GM23248 (cell line): ENCODE measurements at regions not wholly inside any gene's neighbourhood (a gene's known extent, or its start where the extent isn't known, plus 50 kb on each side); places are given as distances from the start of the nearest gene placed in this dataset.

ENCODE experiments used
- DNase-seq: peaks from one replicate; pipeline ENCODE4 v3.0.0-alpha.2; 2015
- H2AFZ ChIP-seq: fragments of 200-600 bp; sonication (generic); 2 replicates; pipeline ENCODE4 v1.6.1; 2016; ENCODE audit warnings: antibody characterized with exemption
- H3F3A ChIP-seq: fragments of 200-600 bp; sonication (generic); 2 replicates; pipeline ENCODE4 v1.6.1; 2016; ENCODE audit warnings: mild to moderate bottlenecking, antibody characterized with exemption, mixed run types; ENCODE audit not compliant: insufficient read depth
- H3K27ac ChIP-seq: fragments of 200-600 bp; sonication (generic); 2 replicates; pipeline ENCODE4 v1.5.1; 2016; ENCODE audit warnings: mild to moderate bottlenecking
- H3K27me3 ChIP-seq: fragments of 200-600 bp; sonication (generic); replicated peaks from 2 replicates; pipeline ENCODE4 v1.6.1; 2016; ENCODE audit warnings: mild to moderate bottlenecking; ENCODE audit not compliant: insufficient read depth
- H3K36me3 ChIP-seq: fragments of 200-600 bp; sonication (generic); 2 replicates; pipeline ENCODE4 v1.6.1; 2016; ENCODE audit warnings: low read depth, mild to moderate bottlenecking
- H3K4me1 ChIP-seq: fragments of 200-600 bp; sonication (generic); 2 replicates; pipeline ENCODE4 v1.6.1; 2016; ENCODE audit warnings: mild to moderate bottlenecking; ENCODE audit not compliant: insufficient read depth
- H3K4me2 ChIP-seq: fragments of 200-600 bp; sonication (generic); one replicate; pipeline ENCODE4 v1.6.1; 2016; ENCODE audit warnings: mild to moderate bottlenecking; ENCODE audit not compliant: unreplicated experiment
- H3K4me3 ChIP-seq: fragments of 200-600 bp; sonication (generic); 2 replicates; pipeline ENCODE4 v1.5.1; 2016; ENCODE audit warnings: mild to moderate bottlenecking
- H3K79me2 ChIP-seq: fragments of 200-600 bp; sonication (generic); 2 replicates; pipeline ENCODE4 v1.6.1; 2016; ENCODE audit warnings: mild to moderate bottlenecking; ENCODE audit not compliant: insufficient read depth
- H3K9ac ChIP-seq: fragments of 200-600 bp; sonication (generic); 2 replicates; pipeline ENCODE4 v1.6.1; 2016; ENCODE audit warnings: mild to moderate bottlenecking
- H3K9me2 ChIP-seq: fragments of 200-600 bp; sonication (generic); 2 replicates; pipeline ENCODE4 v1.6.1; 2016; ENCODE audit warnings: mixed run types, mild to moderate bottlenecking, moderate library complexity; ENCODE audit not compliant: insufficient read depth
- H3K9me3 ChIP-seq: fragments of 200-600 bp; sonication (generic); one replicate; pipeline ENCODE4 v1.6.1; 2017; ENCODE audit warnings: low read depth
- H4K20me1 ChIP-seq: fragments of 200-600 bp; sonication (generic); 2 replicates; pipeline ENCODE4 v1.6.0; 2016; ENCODE audit not compliant: insufficient read depth
- EZH2 ChIP-seq: fragments of 200-600 bp; sonication (generic); IDR thresholded peaks from 2 replicates; pipeline ENCODE4 v1.6.1; 2018; ENCODE audit warnings: antibody characterized with exemption, mild to moderate bottlenecking; ENCODE audit not compliant: insufficient read depth, poor library complexity, severe bottlenecking
- EZH2phosphoT487 ChIP-seq: fragments of 200-600 bp; sonication (generic); IDR thresholded peaks from 2 replicates; pipeline ENCODE4 v1.6.1; 2018; ENCODE audit warnings: antibody characterized with exemption, moderate library complexity, mild to moderate bottlenecking, low read depth; ENCODE audit not compliant: insufficient read depth
- WGBS, 2 experiments: methylation state at CpG; one replicate each; pipeline ENCODE4 v1.1.6; 2015 to 2017; ENCODE audit warnings: low lambda C conversion rate in 2 of 2, low coverage in 1 of 2; ENCODE audit errors: missing lambda C conversion rate in 2 of 2; 5-methylcytosine and 5-hydroxymethylcytosine counted together
- in situ Hi-C: fragments of 300-500 bp; cut with MboI; formaldehyde crosslinking; loops from 2 replicates; pipeline ENCODE4 v1.15.0; 2020

DNA sequence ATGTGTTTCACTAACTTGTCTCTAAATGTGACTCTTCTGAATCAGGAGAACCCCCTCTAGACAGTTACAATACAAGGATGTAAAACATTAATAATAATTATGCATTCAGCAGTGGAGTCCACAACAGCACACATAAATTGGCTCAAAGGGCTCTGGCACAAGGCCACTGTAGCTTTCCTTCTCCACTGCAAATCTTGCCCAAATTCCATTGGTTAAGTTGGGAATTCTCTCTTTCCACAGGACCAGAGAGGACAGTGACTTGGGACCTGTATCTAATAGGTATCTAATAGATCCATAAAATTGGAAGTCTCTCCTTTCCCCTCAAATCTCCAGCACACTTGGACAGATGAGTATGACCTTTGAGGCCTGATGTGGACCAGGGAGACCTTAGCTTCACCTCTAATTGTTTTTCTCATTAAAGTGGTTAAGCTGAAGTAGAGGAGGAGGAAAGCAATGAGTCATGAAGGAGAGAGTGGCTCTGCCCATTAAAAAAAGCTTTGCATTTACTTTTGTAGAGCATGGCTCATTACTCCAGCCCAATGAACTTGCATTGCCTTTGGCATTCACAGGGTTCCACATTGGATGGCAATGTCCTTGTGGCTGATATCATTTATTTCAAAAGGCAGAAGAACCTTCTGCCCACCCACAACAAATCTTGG, 72.3 kb upstream of the SH3RF1 start:
- Histone ChIP-seq H4K20me1 (no peaks in the 10 kb centered on the region), H3K4me3 (no peak overlapping the region), H3K27ac (no peak overlapping the region), H3K4me1 (peaks cover 51% of the 10 kb centered on the region), H3F3A (peaks cover 51% of the 10 kb centered on the region), H3K27me3 (no peaks in the 10 kb centered on the region), H2AFZ (no peak overlapping the region), H3K36me3 (no peaks in the 10 kb centered on the region), H3K79me2 (no peaks in the 10 kb centered on the region), H3K4me2 (peak overlapping the region; percentile 11), H3K9me2 (no peaks in the 10 kb centered on the region), H3K9me3 (no peaks in the 10 kb centered on the region), H3K9ac (no peak overlapping the region)
- in situ Hi-C loops, result no loop called here
- DNase-seq, result peak; percentile 63
- no peak for TF ChIP-seq EZH2
- no peak for TF ChIP-seq EZH2phosphoT487

DNA sequence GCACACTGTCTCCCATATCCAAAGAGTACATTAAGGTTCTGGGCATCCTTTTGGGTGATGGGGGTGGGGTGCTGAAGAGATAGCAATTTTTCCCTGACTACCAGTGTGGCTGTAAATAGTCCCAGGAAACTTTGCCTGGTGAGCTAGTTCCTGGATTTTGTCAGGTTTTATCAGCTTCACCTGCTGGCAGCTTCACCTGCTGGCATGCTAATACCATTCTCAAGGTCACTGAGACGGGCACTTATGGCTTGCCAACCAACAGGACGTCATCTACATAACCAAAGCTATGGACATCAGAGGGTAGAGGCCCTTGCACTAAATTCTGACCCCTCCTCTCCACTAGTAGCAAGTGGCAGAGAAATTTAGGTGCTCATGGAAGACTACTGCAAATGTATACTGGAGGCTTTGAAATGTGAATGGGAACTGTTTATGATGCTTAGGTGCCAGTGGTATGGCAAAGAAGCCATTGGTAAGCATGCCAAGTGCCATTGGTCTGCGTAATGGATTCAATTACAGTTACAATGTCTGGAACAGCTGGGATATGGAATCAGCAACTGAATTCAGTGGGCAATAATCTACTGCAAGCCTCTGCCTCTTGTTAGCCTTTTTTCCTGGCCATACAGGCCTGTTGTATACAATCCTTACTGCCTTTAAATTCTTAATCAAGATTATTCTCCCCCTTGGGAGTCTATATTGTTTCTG, 71.6 kb upstream of the SH3RF1 start:
- no peaks in the 10 kb centered on the region for H3K9me2 ChIP-seq
- no peak overlapping the region for H3K27ac ChIP-seq
- H3K4me2 ChIP-seq, result peak overlapping the region; percentile 1
- TF ChIP-seq EZH2, result no peak
- TF ChIP-seq EZH2phosphoT487, result no peak
- DNase-seq, result no peak
- H3K9ac ChIP-seq, result no peak overlapping the region
- H3K9me3 ChIP-seq, result no peaks in the 10 kb centered on the region
- WGBS, 2 experiments, result 79 to 84% methylated on average over 3 of the region's 3 CpGs
- no peak overlapping the region for H3K4me3 ChIP-seq
- no peaks in the 10 kb centered on the region for H4K20me1 ChIP-seq
- H3K79me2 ChIP-seq, result no peaks in the 10 kb centered on the region
- no peaks in the 10 kb centered on the region for H3K27me3 ChIP-seq
- H2AFZ ChIP-seq, result no peak overlapping the region
- H3F3A ChIP-seq, result peaks cover 57% of the 10 kb centered on the region
- in situ Hi-C loops, result no loop called here
- peaks cover 57% of the 10 kb centered on the region for H3K4me1 ChIP-seq
- no peaks in the 10 kb centered on the region for H3K36me3 ChIP-seq

- no peaks in the 10 kb centered on the region for H3K36me3 ChIP-seq
- H3F3A ChIP-seq, result peaks cover 64% of the 10 kb centered on the region
- peak; percentile 73 for DNase-seq
- no peaks in the 10 kb centered on the region for H4K20me1 ChIP-seq
- in situ Hi-C loops, result no loop called here
- no peaks in the 10 kb centered on the region for H3K27me3 ChIP-seq
- no peak overlapping the region for H3K27ac ChIP-seq
- H3K4me3 ChIP-seq, result no peak overlapping the region
- H3K4me1 ChIP-seq, result peaks cover 62% of the 10 kb centered on the region
- no peaks in the 10 kb centered on the region for H3K9me2 ChIP-seq
- H3K9me3 ChIP-seq, result no peaks in the 10 kb centered on the region
- H3K79me2 ChIP-seq, result no peaks in the 10 kb centered on the region
- H2AFZ ChIP-seq, result no peak overlapping the region
- no peak overlapping the region for H3K9ac ChIP-seq
- no peak overlapping the region for H3K4me2 ChIP-seq
- TF ChIP-seq EZH2phosphoT487 (no peak), EZH2 (no peak)
- 86 to 88% methylated on average over 4 of the region's 4 CpGs for WGBS, 2 experiments
Observed at GRCh38 chr4:169341490-169341889, 70.7 kb upstream of the SH3RF1 start.

DNA sequence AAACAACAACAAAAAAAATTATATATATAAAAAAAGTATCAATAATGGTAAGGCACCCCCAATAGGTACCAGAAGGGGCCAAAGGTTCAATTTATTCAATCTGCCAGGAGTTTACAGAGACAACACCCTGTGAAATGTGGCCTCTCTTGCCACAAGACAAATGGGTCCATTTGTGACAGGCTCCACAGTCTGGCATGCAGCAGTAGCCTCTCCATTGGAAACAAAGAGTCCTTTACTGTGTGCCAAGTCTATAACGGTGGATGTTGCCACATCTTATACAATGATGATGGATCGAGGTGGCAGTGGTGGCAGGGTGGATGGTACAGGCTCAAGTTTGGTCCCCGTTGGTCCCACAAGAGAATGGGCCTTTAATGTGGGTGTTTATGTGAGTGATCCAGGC, 70.1 kb upstream of the SH3RF1 start:
- WGBS, 2 experiments, result 80 to 87% methylated on average over 3 of the region's 3 CpGs
- Histone ChIP-seq H3K4me2 (no peak overlapping the region), H3K27me3 (no peaks in the 10 kb centered on the region), H3K4me1 (peaks cover 56% of the 10 kb centered on the region), H3K9ac (no peak overlapping the region), H2AFZ (no peak overlapping the region), H3K9me2 (no peaks in the 10 kb centered on the region), H3K9me3 (no peaks in the 10 kb centered on the region), H3K4me3 (no peak overlapping the region), H3K79me2 (no peaks in the 10 kb centered on the region), H3K36me3 (no peaks in the 10 kb centered on the region), H3K27ac (no peak overlapping the region), H4K20me1 (no peaks in the 10 kb centered on the region), H3F3A (peaks cover 64% of the 10 kb centered on the region)
- no peak for TF ChIP-seq EZH2phosphoT487
- TF ChIP-seq EZH2, result no peak
- DNase-seq, result no peak
- in situ Hi-C loops, result no loop called here
